NOMO-1 treated with DMSO at 0.1 percent for 48 hours (cell line): ENCODE measurements at regions not wholly inside any gene's neighbourhood (a gene's known extent, or its start where the extent isn't known, plus 50 kb on each side); places are given as distances from the start of the nearest gene placed in this dataset.
A peak's percentile ranks its signal among the peaks of the same experiment; 100 is the strongest.

Experiments used
- DNase-seq: peaks from one replicate; lab custom pipeline; 2025; ENCODE audit not compliant: unreplicated experiment; lab: John Stamatoyannopoulos, UW

- no peak for DNase-seq
These were observed 366.2 kb downstream of the WDR11 start for GRCh38 chr10:121217331-121217730.

GRCh38 chr10:121221072-121221471 lies 369.9 kb downstream of the WDR11 start:
- DNase-seq: no peak

- no peak for DNase-seq
These were observed 370.8 kb downstream of the WDR11 start for GRCh38 chr10:121221991-121222390.

- DNase-seq: no peak
These were observed 371.7 kb downstream of the WDR11 start for GRCh38 chr10:121222842-121223241.

- no peak for DNase-seq
These were observed 367.2 kb downstream of the FGFR2 start for GRCh38 chr10:121231079-121231478.

- no peak for DNase-seq
These were observed 365.8 kb downstream of the FGFR2 start for GRCh38 chr10:121232494-121232893.

GRCh38 chr10:121235692-121236091 lies 362.6 kb downstream of the FGFR2 start:
- DNase-seq: no peak

GRCh38 chr10:121236621-121237020 lies 361.6 kb downstream of the FGFR2 start:
- no peak for DNase-seq

GRCh38 chr10:121237718-121238117 lies 360.5 kb downstream of the FGFR2 start:
- no peak for DNase-seq

GRCh38 chr10:121240011-121240410 lies 358.2 kb downstream of the FGFR2 start:
- no peak for DNase-seq

- DNase-seq: no peak
These were observed 357.7 kb downstream of the FGFR2 start for GRCh38 chr10:121240556-121240955.

GRCh38 chr10:121241337-121241736 lies 356.9 kb downstream of the FGFR2 start:
- DNase-seq: no peak

GRCh38 chr10:121242741-121243608 lies 355.3 kb downstream of the FGFR2 start:
- DNase-seq: no peak

GRCh38 chr10:121243609-121244241 lies 354.5 kb downstream of the FGFR2 start:
- no peak for DNase-seq

GRCh38 chr10:121244818-121245217 lies 353.4 kb downstream of the FGFR2 start:
- DNase-seq: no peak

GRCh38 chr10:121245754-121246153 lies 352.5 kb downstream of the FGFR2 start:
- no peak for DNase-seq

GRCh38 chr10:121248266-121248665 lies 350.0 kb downstream of the FGFR2 start:
- DNase-seq: peak; percentile 79

GRCh38 chr10:121250995-121251764 lies 347.1 kb downstream of the FGFR2 start:
- peak; percentile 53 for DNase-seq

GRCh38 chr10:121252756-121253155 lies 345.5 kb downstream of the FGFR2 start:
- DNase-seq: no peak

- no peak for DNase-seq
These were observed 337.9 kb downstream of the FGFR2 start for GRCh38 chr10:121260377-121260776.

- DNase-seq: no peak
These were observed 336.6 kb downstream of the FGFR2 start for GRCh38 chr10:121261665-121262064.
